OCI-LY1 (cell line): ENCODE measurements at regions not wholly inside any gene's neighbourhood (a gene's known extent, or its start where the extent isn't known, plus 50 kb on each side); places are given as distances from the start of the nearest gene placed in this dataset.

Experiments
- H2AFZ ChIP-seq: fragments of 200-600 bp; sonication (generic), shearing (Covaris generic); 2 replicates; pipeline ENCODE4 v1.6.0; 2014; ENCODE audit warnings: antibody characterized with exemption, mild to moderate bottlenecking, low read length
- H3F3A ChIP-seq: fragments of 200-600 bp; sonication (generic), shearing (Covaris generic); 2 replicates; pipeline ENCODE4 v1.6.0; 2014; ENCODE audit warnings: mild to moderate bottlenecking, antibody characterized with exemption, low read length, moderate library complexity; ENCODE audit not compliant: insufficient read depth
- H3K27ac ChIP-seq: fragments of 200-600 bp; sonication (generic); 2 replicates; pipeline ENCODE4 v1.5.1; 2014; ENCODE audit warnings: low read length, mixed run types, mild to moderate bottlenecking, low read depth; ENCODE audit not compliant: poor library complexity, severe bottlenecking
- H3K27me3 ChIP-seq: fragments of 200-600 bp; sonication (generic); 2 replicates; pipeline ENCODE4 v1.6.0; 2014; ENCODE audit warnings: antibody characterized with exemption, mild to moderate bottlenecking, low read length, moderate library complexity; ENCODE audit not compliant: insufficient read depth
- H3K36me3 ChIP-seq: fragments of 200-600 bp; sonication (generic); 2 replicates; pipeline ENCODE4 v1.6.1; 2014; ENCODE audit warnings: mild to moderate bottlenecking, antibody characterized with exemption, low read length, moderate library complexity, mixed read lengths; ENCODE audit not compliant: insufficient read depth
- H3K4me1 ChIP-seq: fragments of 200-600 bp; sonication (generic); 2 replicates; pipeline ENCODE4 v1.5.1; 2014; ENCODE audit warnings: mild to moderate bottlenecking, low read length, moderate library complexity; ENCODE audit not compliant: insufficient read depth, severe bottlenecking
- H3K4me2 ChIP-seq: fragments of 200-600 bp; sonication (generic), shearing (Covaris generic); 2 replicates; pipeline ENCODE4 v1.6.1; 2014; ENCODE audit warnings: low read length
- H3K4me3 ChIP-seq: fragments of 200-600 bp; sonication (generic); 2 replicates; pipeline ENCODE4 v1.5.1; 2014; ENCODE audit warnings: low read length, low read depth, mild to moderate bottlenecking, mixed read lengths; ENCODE audit not compliant: poor library complexity, severe bottlenecking
- H3K79me2 ChIP-seq: fragments of 200-600 bp; shearing (Covaris generic); 2 replicates; pipeline ENCODE4 v1.6.1; 2016; ENCODE audit warnings: mixed run types, low read length, mixed read lengths; ENCODE audit not compliant: insufficient read depth
- H3K9ac ChIP-seq: fragments of 200-600 bp; sonication (generic), shearing (Covaris generic); 2 replicates; pipeline ENCODE4 v1.6.1; 2014; ENCODE audit warnings: mild to moderate bottlenecking, low read length, mixed read lengths
- H3K9me2 ChIP-seq: fragments of 200-600 bp; sonication (generic), shearing (Covaris generic); 2 replicates; pipeline ENCODE4 v1.6.1; 2014; ENCODE audit warnings: low read depth, mild to moderate bottlenecking, low read length, mixed read lengths
- H3K9me3 ChIP-seq: fragments of 200-600 bp; shearing (Covaris generic); 2 replicates; pipeline ENCODE4 v1.6.1; 2014; ENCODE audit warnings: low read length, mixed read lengths
- H4K20me1 ChIP-seq: fragments of 200-600 bp; sonication (generic), shearing (Covaris generic); 2 replicates; pipeline ENCODE4 v1.6.0; 2016; ENCODE audit warnings: mild to moderate bottlenecking, low read length; ENCODE audit not compliant: insufficient read depth
- CTCF ChIP-seq: fragments of 200-600 bp; sonication (generic), shearing (Covaris generic); IDR thresholded peaks from 2 replicates; pipeline ENCODE4 v1.5.1; 2017; ENCODE audit warnings: mild to moderate bottlenecking, antibody characterized with exemption, low read length, moderate library complexity, mixed read lengths
- EZH2 ChIP-seq: fragments of 200-600 bp; sonication (generic), shearing (Covaris generic); IDR thresholded peaks from 2 replicates; pipeline ENCODE4 v1.8.0; 2017; ENCODE audit warnings: borderline replicate concordance, mixed run types, mild to moderate bottlenecking, antibody characterized with exemption, low read length, moderate library complexity, mixed read lengths

- no peaks in the 10 kb centered on the region for H3K9me2 ChIP-seq
- no peak overlapping the region for H2AFZ ChIP-seq
- no peak overlapping the region for H3K4me3 ChIP-seq
- no peak overlapping the region for H3K4me2 ChIP-seq
- no peak overlapping the region for H3K27ac ChIP-seq
- H3K4me1 ChIP-seq, result no peaks in the 10 kb centered on the region
- H3K36me3 ChIP-seq, result no peaks in the 10 kb centered on the region
- no peak overlapping the region for H3K9ac ChIP-seq
- no peaks in the 10 kb centered on the region for H3K27me3 ChIP-seq
- no peaks in the 10 kb centered on the region for H4K20me1 ChIP-seq
- no peaks in the 10 kb centered on the region for H3K9me3 ChIP-seq
- no peak for TF ChIP-seq EZH2
- no peak for TF ChIP-seq CTCF
- no peaks in the 10 kb centered on the region for H3K79me2 ChIP-seq
- no peaks in the 10 kb centered on the region for H3F3A ChIP-seq
Measured at GRCh38 chr2:104664672-104665071, 189.2 kb upstream of the POU3F3 start.

DNA sequence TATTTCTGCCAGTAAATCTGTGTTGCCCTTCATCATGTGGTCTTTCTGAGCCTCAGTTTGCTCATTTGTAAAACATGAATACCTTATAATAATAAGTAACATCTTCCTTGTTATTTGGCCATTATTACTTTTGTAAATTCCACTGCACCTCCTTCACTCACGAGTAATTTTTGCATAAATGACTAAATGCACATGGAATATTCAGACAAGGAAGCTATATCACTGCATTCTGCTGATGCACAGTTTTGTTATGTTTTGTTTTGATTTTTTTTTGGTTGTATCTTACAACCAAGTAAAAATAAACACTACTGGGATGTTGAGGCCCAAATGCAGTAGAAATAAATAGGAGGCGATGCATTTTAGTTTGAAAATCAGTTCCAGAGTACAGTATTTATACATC lies 185.3 kb upstream of the POU3F3 start:
- no peaks in the 10 kb centered on the region for H3K27me3 ChIP-seq

GRCh38 chr2:104673225-104673624 lies 180.7 kb upstream of the POU3F3 start:
- Histone ChIP-seq H3K27ac (no peak overlapping the region), H3K4me2 (no peak overlapping the region), H3F3A (no peaks in the 10 kb centered on the region), H4K20me1 (no peaks in the 10 kb centered on the region), H2AFZ (no peak overlapping the region), H3K27me3 (no peaks in the 10 kb centered on the region), H3K79me2 (no peaks in the 10 kb centered on the region), H3K9ac (no peak overlapping the region), H3K36me3 (no peaks in the 10 kb centered on the region), H3K9me3 (no peaks in the 10 kb centered on the region), H3K4me1 (no peaks in the 10 kb centered on the region), H3K9me2 (no peaks in the 10 kb centered on the region), H3K4me3 (no peak overlapping the region)
- TF ChIP-seq EZH2 (no peak), CTCF (no peak)

More for the DNA sequence above, 185.3 kb upstream of the POU3F3 start:
- H3K36me3 ChIP-seq, result no peaks in the 10 kb centered on the region
- no peaks in the 10 kb centered on the region for H4K20me1 ChIP-seq
- H3F3A ChIP-seq, result no peaks in the 10 kb centered on the region
- H3K4me2 ChIP-seq, result no peak overlapping the region
- no peak overlapping the region for H3K9ac ChIP-seq
- no peaks in the 10 kb centered on the region for H3K4me1 ChIP-seq
- no peak overlapping the region for H3K27ac ChIP-seq
- H2AFZ ChIP-seq, result no peak overlapping the region
- TF ChIP-seq CTCF, result no peak
- no peak for TF ChIP-seq EZH2
- no peaks in the 10 kb centered on the region for H3K9me3 ChIP-seq
- no peaks in the 10 kb centered on the region for H3K9me2 ChIP-seq
- H3K4me3 ChIP-seq, result no peak overlapping the region
- no peaks in the 10 kb centered on the region for H3K79me2 ChIP-seq
